Posterior cingulate gyrus (tissue), 11 donors: ENCODE measurements at regions not wholly inside any gene's neighbourhood (a gene's known extent, or its start where the extent isn't known, plus 50 kb on each side); places are given as distances from the start of the nearest gene placed in this dataset.
A peak's percentile ranks its signal among the peaks of the same experiment; 100 is the strongest.
"Not testable (repeated sequence)": the region's sequence is repeated elsewhere in the genome, so short reads cannot be mapped to it uniquely, and the experiment has no call there.

ENCODE experiments used
- DNase-seq, 10 donors: peaks; one replicate each; pipeline versions ENCODE4 v3.0.0 to v3.0.0-alpha.2; 2020 to 2021; ENCODE audit warnings: mixed read lengths in 3 of 10
- intact Hi-C: fragments of 100-400 bp; cut with DNase I; formaldehyde crosslinking; loops from one replicate; pipeline ENCODE4 v1.15.1; 2023

GRCh38 chr4:22573198-22573597 is 57.3 kb upstream of the ADGRA3 start:
- intact Hi-C loops, result no loop called here
- DNase-seq, result peak in 9 of 10 donors; percentile 32 to 88 (median 54)

- intact Hi-C loops, result no loop called here
- DNase-seq, result no peak
These were observed 57.8 kb upstream of the ADGRA3 start for GRCh38 chr4:22573641-22574040.

- DNase-seq, result no peak
- intact Hi-C loops, result no loop called here
These were observed 58.6 kb upstream of the ADGRA3 start for GRCh38 chr4:22574424-22574823.

- no peak for DNase-seq
- intact Hi-C loops, result no loop called here
These were observed 59.0 kb upstream of the ADGRA3 start for GRCh38 chr4:22574880-22575279.

GRCh38 chr4:22587253-22587652 is 71.4 kb upstream of the ADGRA3 start:
- intact Hi-C loops, result no loop called here
- no peak for DNase-seq

GRCh38 chr4:22593933-22594332 is 78.1 kb upstream of the ADGRA3 start:
- intact Hi-C loops, result no loop called here
- DNase-seq, result peak in 1 of 10 donors; percentile 42

- intact Hi-C loops, result no loop called here
- DNase-seq, result no peak
These were observed 79.8 kb upstream of the ADGRA3 start for GRCh38 chr4:22595684-22596083.

- DNase-seq, result no peak
- intact Hi-C loops, result no loop called here
These were observed 80.5 kb upstream of the ADGRA3 start for GRCh38 chr4:22596409-22596808.

GRCh38 chr4:22597471-22597870 is 81.6 kb upstream of the ADGRA3 start:
- DNase-seq, result no peak
- intact Hi-C loops, result no loop called here

GRCh38 chr4:22598113-22599047 is 82.5 kb upstream of the ADGRA3 start:
- intact Hi-C loops, DNase-seq: not testable (repeated sequence)

GRCh38 chr4:22599228-22599928 is 83.5 kb upstream of the ADGRA3 start:
- DNase-seq, result peak in 1 of 10 donors; percentile 70
- intact Hi-C loops, result not testable (repeated sequence)

GRCh38 chr4:22599929-22600432 is 84.1 kb upstream of the ADGRA3 start:
- intact Hi-C loops, DNase-seq: not testable (repeated sequence)

GRCh38 chr4:22601638-22602037 is 85.8 kb upstream of the ADGRA3 start:
- DNase-seq, intact Hi-C loops: not testable (repeated sequence)

GRCh38 chr4:22607382-22607781 is 85.4 kb upstream of the GBA3 start:
- intact Hi-C loops, result loop anchor here (2.0 kb wide), 1 partner anchor 197 kb away; no protein-coding TSS in a partner anchor
- peak in 3 of 10 donors; percentile 20 to 78 (median 76) for DNase-seq

GRCh38 chr4:22609951-22610525 is 82.7 kb upstream of the GBA3 start:
- DNase-seq, intact Hi-C loops: not testable (repeated sequence)

- DNase-seq, result no peak
- intact Hi-C loops, result no loop called here
These were observed 78.6 kb upstream of the GBA3 start for GRCh38 chr4:22614114-22614513.

GRCh38 chr4:22616516-22616915 is 76.2 kb upstream of the GBA3 start:
- intact Hi-C loops, result no loop called here
- no peak for DNase-seq

- DNase-seq, intact Hi-C loops: not testable (repeated sequence)
These were observed 72.6 kb upstream of the GBA3 start for GRCh38 chr4:22620144-22620543.

GRCh38 chr4:22621970-22622369 is 70.8 kb upstream of the GBA3 start:
- DNase-seq, intact Hi-C loops: not testable (repeated sequence)

- DNase-seq, intact Hi-C loops: not testable (repeated sequence)
These were observed 68.7 kb upstream of the GBA3 start for GRCh38 chr4:22624002-22624401.

- intact Hi-C loops, result no loop called here
- DNase-seq, result no peak
These were observed 67.4 kb upstream of the GBA3 start for GRCh38 chr4:22625311-22625710.
